HG03439 (cell line): ENCODE measurements at regions not wholly inside any gene's neighbourhood (a gene's known extent, or its start where the extent isn't known, plus 50 kb on each side); places are given as distances from the start of the nearest gene placed in this dataset.

Experiments
- ATAC-seq: cut with Tn5 transposase; IDR thresholded peaks from one replicate; pipeline ENCODE4 v1.9.1; 2021; ENCODE audit warnings: mild to moderate bottlenecking, moderate library complexity; ENCODE audit not compliant: unreplicated experiment

DNA sequence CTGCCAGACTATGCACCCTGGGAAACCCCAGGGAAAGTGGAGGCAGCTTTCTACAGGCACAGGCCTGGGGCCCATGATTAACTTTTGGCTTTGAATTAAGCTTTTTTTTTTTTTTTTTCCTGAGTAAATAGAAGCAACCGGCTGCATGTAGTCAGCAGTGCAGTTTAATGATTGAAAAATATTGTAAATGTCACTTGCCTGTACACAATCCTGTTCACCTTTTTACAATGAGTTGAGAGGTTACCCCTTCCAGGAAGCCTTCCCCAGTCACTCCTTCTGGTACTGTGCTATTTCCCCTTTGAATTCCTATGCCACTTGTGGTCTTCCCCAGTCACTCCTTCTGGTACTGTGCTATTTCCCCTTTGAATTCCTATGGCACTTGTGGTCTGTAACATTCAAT lies 475.6 kb downstream of the TDRD15 start:
- no peak for ATAC-seq

GRCh38 chr2:21602789-21603188 lies 479.0 kb downstream of the TDRD15 start:
- no peak for ATAC-seq

DNA sequence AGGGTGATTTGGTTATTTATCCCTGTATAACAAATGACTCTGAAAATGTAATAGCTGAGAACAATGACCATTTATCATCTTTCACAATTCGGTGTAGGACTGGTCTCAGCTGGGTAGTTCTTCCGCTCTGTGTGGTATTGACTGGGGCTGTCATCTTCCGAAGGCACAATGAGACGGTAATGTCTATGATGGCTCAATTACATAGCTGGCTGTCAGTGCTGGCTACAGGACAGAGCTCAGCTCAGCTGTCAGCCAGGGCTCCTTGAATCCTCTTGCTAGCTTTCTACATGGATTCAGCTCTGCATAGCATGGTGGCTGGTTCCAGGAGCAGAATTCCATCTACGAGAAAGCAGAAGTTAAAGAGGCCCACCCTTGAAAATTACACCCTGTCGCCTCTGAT lies 483.8 kb downstream of the TDRD15 start:
- ATAC-seq, result no peak

- no peak for ATAC-seq
These were observed 486.5 kb downstream of the TDRD15 start for GRCh38 chr2:21610304-21610703.

GRCh38 chr2:21617885-21618434 lies 494.2 kb downstream of the TDRD15 start:
- no peak for ATAC-seq

- no peak for ATAC-seq
These were observed 497.0 kb downstream of the TDRD15 start for GRCh38 chr2:21620771-21621170.

DNA sequence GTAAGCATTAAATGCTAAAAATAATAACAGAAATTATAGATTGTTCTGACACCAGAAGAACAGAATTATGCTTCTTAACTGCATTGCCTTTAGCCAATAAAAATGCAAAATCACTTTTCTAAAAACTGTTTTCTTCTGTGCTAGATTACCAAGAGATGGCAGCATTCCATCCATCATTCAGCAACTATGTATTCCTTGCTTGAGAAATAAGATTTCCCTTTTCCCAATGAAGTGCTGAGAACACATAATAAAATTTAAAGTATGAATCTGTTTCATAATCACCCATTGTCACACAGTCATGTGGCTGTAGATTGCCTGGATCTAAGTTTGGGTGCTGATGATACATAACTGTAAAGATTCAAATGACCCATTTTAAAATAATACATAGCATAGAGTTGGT lies 504.2 kb downstream of the TDRD15 start:
- ATAC-seq, result no peak

DNA sequence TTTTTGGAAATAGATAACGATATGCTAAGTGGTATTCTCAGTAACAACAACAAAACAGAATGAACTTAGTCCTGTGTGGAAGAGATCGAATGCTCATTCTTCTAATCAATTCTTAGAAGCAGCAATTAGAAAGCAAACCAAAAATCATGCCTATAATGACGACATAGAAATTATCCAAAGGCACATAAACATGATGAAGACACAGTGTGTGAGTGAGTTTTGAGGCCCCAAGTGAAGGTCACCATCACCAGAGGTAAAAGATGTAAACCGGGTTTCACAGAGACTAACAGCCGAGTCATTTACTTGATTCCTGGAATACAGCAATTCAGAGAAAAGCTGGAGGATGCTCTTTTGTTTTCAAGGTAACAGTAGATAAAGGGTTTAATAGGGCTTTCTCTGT lies 509.2 kb downstream of the TDRD15 start:
- ATAC-seq, result no peak

- ATAC-seq, result no peak
These were observed 509.7 kb downstream of the TDRD15 start for GRCh38 chr2:21633466-21633865.

- no peak for ATAC-seq
These were observed 510.1 kb downstream of the TDRD15 start for GRCh38 chr2:21633911-21634310.

GRCh38 chr2:21640046-21640445 lies 516.3 kb downstream of the TDRD15 start:
- no peak for ATAC-seq

GRCh38 chr2:21642647-21643046 lies 518.9 kb downstream of the TDRD15 start:
- ATAC-seq, result no peak

DNA sequence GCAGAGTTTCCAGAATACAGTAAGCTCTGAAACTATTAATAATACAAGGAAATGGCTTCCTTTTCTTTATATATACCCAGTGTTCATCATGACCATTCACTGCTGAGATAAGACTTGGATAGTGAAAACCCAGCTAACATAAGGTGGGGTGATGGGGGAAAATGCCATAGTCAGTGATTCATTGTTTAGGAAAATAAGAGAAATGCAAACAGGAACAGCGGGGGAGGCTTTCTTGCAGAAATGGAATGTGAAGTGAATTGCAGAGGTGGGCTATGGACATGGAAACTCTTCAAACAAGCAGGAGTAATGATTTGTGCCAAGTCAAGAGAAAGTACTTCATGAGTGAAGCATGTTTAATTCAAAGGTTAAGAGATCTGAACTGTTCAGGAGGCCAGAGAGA lies 519.4 kb downstream of the TDRD15 start:
- no peak for ATAC-seq

DNA sequence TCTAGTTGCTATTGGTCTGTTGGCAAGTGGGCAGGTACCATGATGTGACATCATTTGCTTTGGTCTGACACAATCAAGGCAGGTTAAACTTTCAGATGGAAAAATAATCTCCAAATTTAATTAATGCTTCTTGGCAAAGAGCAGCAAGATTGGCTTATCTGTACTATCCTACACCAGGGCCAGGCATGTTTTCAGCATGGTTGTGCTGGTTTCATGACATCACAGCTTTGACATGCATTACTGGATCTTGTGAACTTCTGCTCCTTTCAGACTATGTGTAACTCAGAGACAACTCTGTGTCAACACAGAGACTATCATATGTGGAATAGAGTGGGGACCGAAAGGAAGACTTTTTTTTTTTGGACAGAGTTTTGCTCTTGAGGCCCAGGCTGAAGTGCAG lies 520.5 kb downstream of the TDRD15 start:
- ATAC-seq, result no peak

- ATAC-seq, result no peak
These were observed 522.6 kb downstream of the TDRD15 start for GRCh38 chr2:21646345-21646744.

DNA sequence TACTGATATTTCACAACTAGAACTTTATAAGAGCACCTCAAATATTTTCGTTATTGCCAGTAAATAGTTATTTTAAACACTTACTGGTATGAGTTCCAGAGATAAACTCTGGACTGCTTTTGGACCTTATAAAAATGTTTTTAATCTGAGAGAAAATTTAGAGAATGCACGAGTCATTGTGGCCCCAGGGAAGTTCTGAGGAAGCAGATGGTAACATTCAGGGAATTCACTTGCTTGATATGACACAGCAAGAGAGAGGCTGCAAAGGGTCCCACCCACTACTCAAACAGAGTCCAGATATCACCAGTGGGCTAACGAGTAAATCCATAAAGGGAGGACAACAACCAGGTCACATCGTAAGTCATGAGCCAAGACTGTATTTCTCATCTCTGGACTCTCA lies 526.8 kb downstream of the TDRD15 start:
- ATAC-seq, result no peak

DNA sequence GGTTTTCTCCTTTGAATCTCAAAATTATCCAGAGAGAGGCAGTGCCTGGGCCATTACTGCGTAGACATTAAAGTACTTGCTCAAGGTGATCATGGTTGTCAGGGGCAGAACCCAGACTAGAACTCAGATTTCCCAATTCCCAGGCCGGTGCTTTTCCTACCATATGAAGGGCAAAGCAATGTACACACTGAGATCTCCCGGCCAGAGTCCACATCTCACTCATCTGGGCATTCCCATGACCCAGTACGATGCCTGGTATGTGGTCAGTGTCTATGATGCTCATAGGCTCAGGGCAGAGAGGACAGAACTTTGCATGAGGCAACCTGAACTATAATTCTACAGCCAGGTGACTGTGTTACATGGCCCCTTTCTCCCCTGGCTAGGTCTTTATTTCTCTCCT lies 531.4 kb downstream of the TDRD15 start:
- ATAC-seq, result no peak

DNA sequence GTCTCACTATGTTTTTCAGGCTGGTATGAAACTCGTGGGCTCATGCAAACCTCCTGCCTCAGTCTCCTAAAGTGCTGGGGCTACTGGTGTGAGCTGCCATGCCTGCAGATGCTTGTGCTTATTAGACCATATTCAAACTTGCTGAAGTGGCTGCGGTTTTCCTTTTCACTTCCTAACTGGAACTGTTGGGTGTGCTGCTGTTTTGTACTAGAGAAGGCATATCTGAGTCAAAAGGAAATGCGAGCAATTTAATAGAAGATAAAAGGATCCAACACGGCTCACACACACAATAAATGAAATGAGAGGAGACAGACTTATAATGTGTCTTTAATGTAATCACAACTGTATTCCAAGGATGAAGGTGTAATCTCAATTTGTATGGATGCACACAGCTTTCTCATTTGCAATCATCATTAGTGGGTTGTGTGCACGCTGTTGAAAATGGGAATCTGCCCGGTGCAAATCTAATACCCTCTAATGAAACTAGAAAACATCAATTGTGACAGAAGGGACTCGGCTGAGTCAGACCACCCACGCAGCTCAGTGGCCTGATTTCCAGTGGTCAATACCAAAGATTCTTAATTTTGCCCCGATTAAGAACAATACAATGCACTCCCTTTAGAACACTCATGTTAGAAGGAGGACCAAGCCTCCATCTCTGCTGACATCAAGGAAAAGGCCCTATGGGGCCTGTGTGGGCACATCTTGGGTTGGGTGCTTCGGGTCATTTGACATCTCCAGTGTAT lies 532.7 kb downstream of the TDRD15 start:
- no peak for ATAC-seq

- ATAC-seq, result no peak
These were observed 533.7 kb downstream of the TDRD15 start for GRCh38 chr2:21657445-21657844.

GRCh38 chr2:21658269-21658668 lies 534.5 kb downstream of the TDRD15 start:
- ATAC-seq, result no peak

GRCh38 chr2:21658907-21659477 lies 535.2 kb downstream of the TDRD15 start:
- ATAC-seq, result no peak

DNA sequence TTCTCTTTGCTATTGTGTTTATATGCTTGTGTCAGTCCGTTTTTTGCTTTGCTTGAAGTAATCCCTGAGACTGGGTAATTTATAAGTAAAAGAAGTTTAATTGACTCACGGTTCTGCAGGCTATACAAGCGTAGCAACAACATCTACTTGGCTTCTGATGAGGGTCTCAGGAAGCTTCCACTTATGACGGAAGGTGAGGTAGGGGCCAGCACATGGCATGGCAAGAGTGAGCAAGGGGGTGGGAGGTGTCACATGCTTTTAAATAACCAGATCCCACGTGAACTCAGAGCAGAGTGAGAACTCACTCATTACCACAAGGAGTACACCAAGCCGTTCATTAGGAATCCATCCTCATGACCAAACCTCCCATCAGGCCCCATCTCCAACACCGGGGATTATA lies 540.3 kb downstream of the TDRD15 start:
- ATAC-seq, result no peak

DNA sequence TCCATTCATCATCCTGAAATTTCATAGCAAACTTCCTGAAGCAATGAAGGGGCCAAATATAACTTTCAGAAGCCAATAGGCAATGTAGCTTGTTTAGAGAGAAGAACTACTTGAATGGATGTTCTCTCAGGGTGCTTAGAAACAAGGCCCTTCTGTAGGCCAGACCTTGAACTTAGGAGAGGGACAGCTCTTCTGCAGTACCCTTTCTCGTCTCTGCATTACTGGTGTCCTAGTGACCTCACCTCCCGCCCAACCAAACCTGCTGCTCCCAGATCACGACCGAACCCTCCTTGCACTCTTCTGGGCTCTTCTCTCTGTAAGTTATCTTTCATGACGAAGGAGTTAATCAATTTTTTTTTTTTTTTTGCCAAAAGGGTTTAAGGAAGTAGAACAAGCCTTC lies 543.9 kb downstream of the TDRD15 start:
- ATAC-seq, result no peak
